ENCODE measurements at regions not wholly inside any gene's neighbourhood (a gene's known extent, or its start where the extent isn't known, plus 50 kb on each side); places are given as distances from the start of the nearest gene placed in this dataset.
"Not testable (repeated sequence)": the region's sequence is repeated elsewhere in the genome, so short reads cannot be mapped to it uniquely, and the experiment has no call there.

- H3K27me3 Mint-ChIP-seq, result no peaks in the 10 kb centered on the region
- H3K36me3 Mint-ChIP-seq (ENCODE audit: low read depth), result no peaks in the 10 kb centered on the region
- no peaks in the 10 kb centered on the region for H3K9me3 Mint-ChIP-seq
- H3K4me1 Mint-ChIP-seq, result peaks cover 23% of the 10 kb centered on the region
- DNase-seq (no peak), ATAC-seq (no peak)
- no peak overlapping the region for H3K27ac Mint-ChIP-seq
- H3K4me3 Mint-ChIP-seq, result no peak overlapping the region
Measured at GRCh38 chr5:56410696-56411095, 177.6 kb upstream of the ANKRD55 start.

GRCh38 chr5:56409331-56410190, 176.4 kb upstream of the ANKRD55 start:
- ATAC-seq (no peak), DNase-seq (no peak)
- no peak overlapping the region for H3K4me3 Mint-ChIP-seq
- H3K9me3 Mint-ChIP-seq, result no peaks in the 10 kb centered on the region
- H3K27me3 Mint-ChIP-seq, result no peaks in the 10 kb centered on the region
- no peaks in the 10 kb centered on the region for H3K36me3 Mint-ChIP-seq (ENCODE audit: low read depth)
- peaks cover 16% of the 10 kb centered on the region for H3K4me1 Mint-ChIP-seq
- H3K27ac Mint-ChIP-seq, result no peak overlapping the region

GRCh38 chr5:56406838-56407237, 173.7 kb upstream of the ANKRD55 start:
- ATAC-seq, result no peak
- H3K9me3 Mint-ChIP-seq, result no peaks in the 10 kb centered on the region
- no peak overlapping the region for H3K27ac Mint-ChIP-seq
- no peaks in the 10 kb centered on the region for H3K27me3 Mint-ChIP-seq
- no peaks in the 10 kb centered on the region for H3K4me1 Mint-ChIP-seq
- no peaks in the 10 kb centered on the region for H3K36me3 Mint-ChIP-seq (ENCODE audit: low read depth)
- no peak overlapping the region for H3K4me3 Mint-ChIP-seq
- DNase-seq, result no peak

GRCh38 chr5:56406221-56406620, 173.1 kb upstream of the ANKRD55 start:
- H3K27me3 Mint-ChIP-seq, result no peaks in the 10 kb centered on the region
- DNase-seq (no peak), ATAC-seq (no peak)
- no peaks in the 10 kb centered on the region for H3K36me3 Mint-ChIP-seq (ENCODE audit: low read depth)
- H3K4me3 Mint-ChIP-seq, result no peak overlapping the region
- H3K27ac Mint-ChIP-seq, result no peak overlapping the region
- no peaks in the 10 kb centered on the region for H3K9me3 Mint-ChIP-seq
- no peaks in the 10 kb centered on the region for H3K4me1 Mint-ChIP-seq

GRCh38 chr5:56405116-56405908, 172.2 kb upstream of the ANKRD55 start:
- no peaks in the 10 kb centered on the region for H3K36me3 Mint-ChIP-seq (ENCODE audit: low read depth)
- ATAC-seq (no peak), DNase-seq (no peak)
- no peaks in the 10 kb centered on the region for H3K4me1 Mint-ChIP-seq
- H3K27ac Mint-ChIP-seq, result no peak overlapping the region
- H3K4me3 Mint-ChIP-seq, result no peak overlapping the region
- H3K9me3 Mint-ChIP-seq, result no peaks in the 10 kb centered on the region
- no peaks in the 10 kb centered on the region for H3K27me3 Mint-ChIP-seq

GRCh38 chr5:56402266-56403220, 169.4 kb upstream of the ANKRD55 start:
- no peaks in the 10 kb centered on the region for H3K9me3 Mint-ChIP-seq
- H3K36me3 Mint-ChIP-seq (ENCODE audit: low read depth), result no peaks in the 10 kb centered on the region
- H3K4me1 Mint-ChIP-seq, result no peaks in the 10 kb centered on the region
- H3K27ac Mint-ChIP-seq, result no peak overlapping the region
- no peak overlapping the region for H3K4me3 Mint-ChIP-seq
- no peak for DNase-seq
- no peak for ATAC-seq
- H3K27me3 Mint-ChIP-seq, result no peaks in the 10 kb centered on the region

GRCh38 chr5:56397796-56398195, 164.7 kb upstream of the ANKRD55 start:
- H3K27ac Mint-ChIP-seq; H3K4me3 Mint-ChIP-seq; ATAC-seq; H3K4me1 Mint-ChIP-seq; H3K27me3 Mint-ChIP-seq; DNase-seq; H3K36me3 Mint-ChIP-seq (ENCODE audit: low read depth): not testable (repeated sequence)
- H3K9me3 Mint-ChIP-seq, result peaks cover 25% of the 10 kb centered on the region

- Mint-ChIP-seq H3K36me3 (ENCODE audit: low read depth) (peaks cover 4% of the 10 kb centered on the region), H3K4me3 (no peak overlapping the region), H3K4me1 (peaks cover 6% of the 10 kb centered on the region), H3K27me3 (no peaks in the 10 kb centered on the region), H3K9me3 (peaks cover 32% of the 10 kb centered on the region), H3K27ac (no peak overlapping the region)
- DNase-seq (no peak), ATAC-seq (no peak)
Measured at GRCh38 chr5:56396634-56397033, 163.5 kb upstream of the ANKRD55 start.

GRCh38 chr5:56389261-56389660, 156.1 kb upstream of the ANKRD55 start:
- H3K4me3 Mint-ChIP-seq, result no peak overlapping the region
- DNase-seq (no peak), ATAC-seq (no peak)

GRCh38 chr5:56388229-56388985, 155.3 kb upstream of the ANKRD55 start:
- ATAC-seq, result no peak
- H3K27me3 Mint-ChIP-seq, result peaks cover 2% of the 10 kb centered on the region
- no peak overlapping the region for H3K4me3 Mint-ChIP-seq
- H3K4me1 Mint-ChIP-seq, result peaks cover 6% of the 10 kb centered on the region
- peaks cover 8% of the 10 kb centered on the region for H3K9me3 Mint-ChIP-seq
- no peaks in the 10 kb centered on the region for H3K36me3 Mint-ChIP-seq (ENCODE audit: low read depth)
- H3K27ac Mint-ChIP-seq, result no peak overlapping the region
- no peak for DNase-seq

More at GRCh38 chr5:56389261-56389660, 156.1 kb upstream of the ANKRD55 start:
- Mint-ChIP-seq H3K9me3 (peaks cover 8% of the 10 kb centered on the region), H3K36me3 (ENCODE audit: low read depth) (no peaks in the 10 kb centered on the region), H3K27me3 (peaks cover 2% of the 10 kb centered on the region), H3K4me1 (peaks cover 6% of the 10 kb centered on the region), H3K27ac (no peak overlapping the region)

- Mint-ChIP-seq H3K27me3 (peaks cover 4% of the 10 kb centered on the region), H3K9me3 (no peaks in the 10 kb centered on the region), H3K27ac (no peak overlapping the region), H3K4me1 (no peaks in the 10 kb centered on the region), H3K4me3 (no peak overlapping the region), H3K36me3 (ENCODE audit: low read depth) (no peaks in the 10 kb centered on the region)
- ATAC-seq (no peak), DNase-seq (no peak)
Measured at GRCh38 chr5:56386046-56386445, 152.9 kb upstream of the ANKRD55 start.

- H3K27me3 Mint-ChIP-seq, result peaks cover 4% of the 10 kb centered on the region
- H3K36me3 Mint-ChIP-seq (ENCODE audit: low read depth), result no peaks in the 10 kb centered on the region
- DNase-seq (no peak), ATAC-seq (no peak)
- no peaks in the 10 kb centered on the region for H3K9me3 Mint-ChIP-seq
- no peak overlapping the region for H3K4me3 Mint-ChIP-seq
- peaks cover 3% of the 10 kb centered on the region for H3K4me1 Mint-ChIP-seq
- H3K27ac Mint-ChIP-seq, result no peak overlapping the region
Measured at GRCh38 chr5:56384186-56384585, 151.1 kb upstream of the ANKRD55 start.

GRCh38 chr5:56383761-56384160, 150.6 kb upstream of the ANKRD55 start:
- DNase-seq (no peak), ATAC-seq (no peak)
- H3K4me3 Mint-ChIP-seq, result no peak overlapping the region
- H3K27me3 Mint-ChIP-seq, result peaks cover 4% of the 10 kb centered on the region
- no peaks in the 10 kb centered on the region for H3K36me3 Mint-ChIP-seq (ENCODE audit: low read depth)
- H3K4me1 Mint-ChIP-seq, result peaks cover 3% of the 10 kb centered on the region
- no peaks in the 10 kb centered on the region for H3K9me3 Mint-ChIP-seq
- no peak overlapping the region for H3K27ac Mint-ChIP-seq

- Mint-ChIP-seq H3K36me3 (ENCODE audit: low read depth) (no peaks in the 10 kb centered on the region), H3K4me3 (no peak overlapping the region)
- no peak for ATAC-seq
Measured at GRCh38 chr5:56382896-56383295, 149.8 kb upstream of the ANKRD55 start.

More at GRCh38 chr5:56382896-56383295, 149.8 kb upstream of the ANKRD55 start:
- Mint-ChIP-seq H3K9me3 (no peaks in the 10 kb centered on the region), H3K27ac (no peak overlapping the region), H3K27me3 (peaks cover 4% of the 10 kb centered on the region), H3K4me1 (peaks cover 3% of the 10 kb centered on the region)
- no peak for DNase-seq

Data from activated naive CD8-positive, alpha-beta T cell treated with anti-CD3 and anti-CD28 coated beads, Interleukin-2, amount 50 U/mL, for 24 hours (primary cell).